Activated gamma-delta T cell treated with anti-CD3 and anti-CD28 coated beads, Interleukin-2, amount 50 U/mL, for 16 hours (primary cell): ENCODE measurements at regions not wholly inside any gene's neighbourhood (a gene's known extent, or its start where the extent isn't known, plus 50 kb on each side); places are given as distances from the start of the nearest gene placed in this dataset.
A peak's percentile ranks its signal among the peaks of the same experiment; 100 is the strongest.

Experiments used
- DNase-seq: peaks from one replicate; pipeline ENCODE4 v3.0.0-alpha.2; 2020; ENCODE audit warnings: low read depth

DNA sequence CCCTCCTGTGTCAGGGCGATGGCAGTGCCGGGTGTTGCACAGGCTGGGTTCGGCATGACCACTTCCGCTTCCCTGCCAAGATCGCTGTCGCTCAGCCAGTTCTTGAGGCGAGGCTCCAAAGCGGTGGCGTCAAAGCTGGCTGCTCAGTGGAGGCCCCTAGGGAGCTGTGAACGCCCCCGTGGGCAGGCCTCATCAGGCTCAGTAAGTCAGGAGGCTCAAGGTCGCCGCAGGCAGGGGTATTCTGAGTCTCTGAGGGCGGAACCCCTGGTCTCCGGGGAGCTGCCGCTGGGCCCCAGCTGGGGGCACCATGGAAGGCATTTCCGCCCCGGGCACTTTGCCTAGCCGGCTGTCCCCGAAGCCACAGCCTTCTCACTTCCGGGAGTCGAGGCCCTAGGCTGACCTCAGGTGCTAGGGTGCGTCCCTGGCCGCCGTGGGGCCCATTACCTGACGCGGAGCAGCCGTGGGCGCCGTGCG, 210.4 kb downstream of the SOCS6 start:
- DNase-seq = no peak

DNA sequence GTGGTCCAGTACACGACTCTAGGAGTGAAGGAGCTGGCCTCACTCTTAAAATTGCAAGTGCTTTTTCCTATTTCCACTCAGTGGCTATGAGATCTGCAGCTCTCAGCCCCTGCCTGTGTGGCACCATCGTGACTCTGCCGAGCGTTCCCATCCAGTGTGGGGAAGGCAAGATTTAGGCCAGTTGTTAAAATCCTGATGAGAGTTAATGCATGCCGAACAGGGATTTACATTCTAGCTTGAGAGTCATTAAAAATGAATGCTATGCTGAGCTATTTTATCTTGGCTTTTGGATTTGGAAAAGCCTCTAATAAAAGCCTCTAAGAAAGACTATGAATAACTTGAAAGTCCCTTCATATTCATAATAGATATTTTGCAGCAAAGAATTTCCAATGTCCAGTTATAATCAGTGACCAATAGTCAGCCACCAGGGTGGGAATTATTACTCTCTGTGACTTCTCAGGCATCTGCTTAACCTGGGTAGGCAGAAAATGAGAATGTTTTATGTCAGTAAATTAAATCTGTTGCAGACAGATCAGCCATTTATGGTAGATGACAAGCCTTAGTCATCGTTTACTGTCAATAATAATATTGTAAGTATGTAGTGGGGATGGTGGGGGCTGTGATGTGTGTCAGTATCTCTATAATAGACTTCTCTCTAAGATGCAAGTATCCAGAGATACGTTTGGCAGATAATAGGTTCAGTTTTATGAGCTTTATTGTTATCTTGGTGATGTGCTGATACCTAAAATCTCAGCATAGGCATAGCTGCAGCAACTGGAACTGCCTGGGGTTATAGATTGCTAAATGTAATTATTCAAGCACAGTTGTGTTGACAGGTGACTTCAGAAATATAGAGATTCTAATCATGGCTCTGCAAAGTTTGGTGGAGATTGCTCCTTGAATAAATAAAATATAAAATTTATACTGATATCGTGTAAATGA, 207.8 kb downstream of the SOCS6 start:
- DNase-seq = no peak

DNA sequence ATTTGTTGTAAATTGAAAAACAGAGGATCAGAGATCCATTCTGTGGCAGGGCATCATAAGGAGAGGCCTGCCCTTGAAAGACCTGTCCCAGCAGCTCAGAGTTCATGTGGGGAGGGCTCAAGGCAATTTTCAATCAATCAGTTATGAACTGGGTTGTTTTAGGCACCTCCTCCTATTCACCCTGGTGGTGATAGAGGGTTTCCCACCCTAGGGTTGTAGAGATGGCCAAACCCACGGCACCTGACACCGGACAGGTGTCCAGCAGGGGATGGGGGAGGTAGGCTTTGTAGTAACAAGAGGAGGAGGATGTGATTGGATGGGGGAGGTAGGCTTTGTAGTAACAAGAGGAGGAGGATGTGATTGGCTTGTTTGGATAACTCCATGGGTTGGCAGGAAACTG, 205.7 kb downstream of the SOCS6 start:
- DNase-seq = no peak

DNA sequence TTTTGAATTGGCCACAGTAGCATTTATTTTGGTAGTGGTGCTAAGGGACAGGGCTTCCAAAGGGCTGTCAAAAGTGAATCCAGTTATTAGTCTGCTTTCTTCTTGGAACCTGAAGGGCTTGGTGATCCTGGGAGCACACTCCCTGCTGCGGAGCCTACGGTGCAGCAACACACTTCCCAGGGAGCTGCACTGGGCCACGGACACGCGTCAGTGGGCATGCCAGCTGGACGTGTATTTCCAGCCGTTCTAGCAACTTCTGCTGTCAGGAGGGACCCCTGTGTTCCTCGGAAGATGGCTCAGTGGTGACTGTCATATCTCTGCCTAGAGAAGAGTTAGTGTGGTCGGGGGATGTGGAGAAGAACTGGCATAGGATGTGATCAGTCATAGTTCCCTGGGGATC, 204.6 kb downstream of the SOCS6 start:
- no peak for DNase-seq

DNA sequence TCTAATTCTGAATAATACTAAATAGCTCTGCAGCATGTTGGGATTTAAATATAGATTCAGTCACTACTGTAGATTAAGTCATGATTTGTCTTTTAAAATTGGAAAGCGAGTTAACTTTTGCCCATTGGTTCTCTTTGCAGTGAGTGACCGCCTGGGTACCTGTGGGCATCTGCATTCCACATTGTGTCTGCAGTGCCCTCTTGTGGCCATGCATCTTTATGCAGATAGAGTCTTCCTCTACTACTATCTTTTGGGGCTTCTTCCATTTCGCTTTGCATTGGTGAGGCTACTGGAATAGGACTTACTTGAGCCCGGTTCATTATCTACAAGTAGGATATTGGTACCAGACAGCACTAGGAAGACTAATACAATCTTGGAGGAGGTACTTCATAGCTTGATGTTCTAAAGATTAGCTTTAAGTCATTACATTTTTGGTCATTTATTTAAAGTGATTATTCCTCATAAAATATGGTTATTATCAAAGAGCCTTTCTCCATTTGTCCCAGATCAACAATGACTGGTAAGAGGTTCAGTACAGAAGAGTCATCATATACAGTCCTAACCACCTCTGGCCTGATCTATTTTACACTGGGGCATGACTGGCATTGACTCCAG, 203.0 kb downstream of the SOCS6 start:
- DNase-seq = no peak

DNA sequence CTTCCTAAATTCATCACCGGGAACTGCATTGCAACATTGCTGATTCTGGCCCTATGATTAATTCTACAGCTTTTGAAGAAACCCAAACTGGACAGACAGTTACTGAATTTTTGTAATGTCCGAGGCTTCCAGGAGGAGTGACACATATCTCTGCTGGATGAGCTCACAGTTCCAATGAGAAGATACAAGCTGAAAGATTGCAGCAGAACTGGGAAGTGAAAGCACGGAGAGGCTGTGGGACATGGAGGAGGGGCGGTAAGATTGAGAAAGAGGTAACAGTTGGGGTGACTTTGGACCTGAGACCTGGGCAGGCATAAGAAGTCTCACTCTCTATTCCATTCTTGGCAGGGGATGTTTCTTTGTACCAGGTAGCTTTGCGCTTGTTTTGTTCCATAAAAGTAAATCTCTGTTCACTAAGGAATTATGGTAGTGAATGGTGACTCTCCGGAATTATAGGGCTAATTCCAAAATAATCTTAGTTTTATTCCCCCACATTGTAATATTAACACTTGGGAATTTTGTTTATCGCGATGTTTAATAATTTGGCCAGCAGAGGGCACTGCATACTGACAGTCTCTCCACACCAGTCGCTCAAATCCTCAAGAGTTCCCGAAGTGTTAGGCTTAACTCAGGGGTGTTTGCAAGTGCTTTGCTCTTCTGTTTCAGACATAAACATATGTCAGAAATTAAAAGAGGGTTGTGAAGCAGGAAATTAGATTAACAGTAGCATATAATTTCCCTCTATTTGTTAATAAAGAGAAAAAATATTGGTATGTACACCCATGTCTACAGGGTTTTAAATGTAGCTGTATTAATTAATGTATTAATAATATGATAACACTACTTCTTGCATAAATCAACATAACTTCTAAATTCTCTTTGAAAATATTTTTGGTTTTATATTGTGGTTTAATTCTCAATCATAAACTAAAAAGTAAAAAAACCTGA, 201.4 kb downstream of the SOCS6 start:
- DNase-seq = peak; percentile 3

DNA sequence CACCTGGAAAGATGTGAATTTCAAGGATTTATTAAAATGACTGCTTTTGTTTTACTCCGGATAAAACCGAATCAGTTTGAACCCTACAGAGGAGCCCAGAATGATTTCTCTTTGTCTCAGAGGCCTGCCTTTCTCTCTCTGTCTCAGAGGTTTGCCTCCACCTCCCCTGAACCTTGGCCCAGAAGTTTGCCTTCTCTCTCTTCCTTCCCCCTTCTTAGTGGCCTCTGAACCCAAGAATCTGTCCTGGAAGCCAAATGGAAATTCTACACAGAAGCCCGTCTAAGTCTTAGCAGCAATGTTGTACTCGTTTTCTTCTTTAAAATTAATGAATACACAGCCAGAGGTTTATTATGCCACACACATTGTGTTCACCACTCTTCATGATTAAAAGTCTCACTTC, 200.7 kb downstream of the SOCS6 start:
- DNase-seq = no peak

DNA sequence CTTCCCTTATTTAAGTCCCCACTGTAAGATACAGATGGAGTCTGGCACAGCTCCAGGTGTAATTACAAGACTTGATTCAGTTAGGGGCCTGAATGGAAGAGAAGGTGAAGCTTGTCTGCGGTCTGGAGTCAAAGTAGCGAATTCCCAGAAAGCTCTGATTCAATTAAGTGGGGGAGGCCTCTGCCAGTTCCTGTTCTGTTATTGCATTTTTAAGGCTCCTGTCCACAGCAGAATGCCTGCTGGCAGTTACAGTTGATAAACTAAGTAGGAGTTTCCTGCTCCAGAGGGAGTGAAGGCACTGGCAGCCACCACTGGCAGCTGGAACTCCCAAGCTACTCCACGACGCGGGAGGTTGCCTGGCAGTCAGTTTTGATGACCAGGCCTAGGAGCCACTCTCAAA, 181.1 kb downstream of the SOCS6 start:
- no peak for DNase-seq

DNA sequence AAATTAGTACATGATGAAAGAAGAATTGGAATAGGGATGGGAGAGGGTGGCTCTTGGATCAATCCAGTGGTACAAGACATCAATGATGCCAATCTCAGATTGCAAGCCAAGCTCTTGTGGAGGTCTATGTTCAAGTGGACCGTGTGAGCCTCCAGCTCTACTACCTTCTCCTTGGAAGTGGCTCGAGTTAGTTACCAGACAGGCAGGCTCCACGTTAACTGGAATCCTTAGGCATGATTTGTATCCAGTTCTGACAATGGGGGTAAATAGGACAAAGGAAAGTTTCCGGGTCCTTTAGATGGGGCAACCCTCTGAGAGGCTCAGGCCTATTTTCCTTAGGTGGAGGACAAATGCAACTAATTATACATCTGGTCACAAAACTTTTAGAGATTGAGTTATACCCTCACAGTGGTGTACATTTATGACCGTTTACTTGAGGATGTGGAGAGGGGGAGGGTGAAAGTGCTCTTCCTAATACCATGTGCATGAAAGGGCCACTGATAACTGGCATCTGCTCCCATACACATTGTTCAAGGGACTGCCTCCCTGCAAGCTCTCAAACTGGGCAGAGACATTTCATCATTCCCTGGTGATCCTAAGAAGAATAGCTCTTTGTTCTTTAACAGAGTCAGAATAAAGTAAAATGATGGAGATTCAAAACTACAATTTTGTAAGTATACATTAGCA, 180.2 kb downstream of the SOCS6 start:
- DNase-seq = no peak

DNA sequence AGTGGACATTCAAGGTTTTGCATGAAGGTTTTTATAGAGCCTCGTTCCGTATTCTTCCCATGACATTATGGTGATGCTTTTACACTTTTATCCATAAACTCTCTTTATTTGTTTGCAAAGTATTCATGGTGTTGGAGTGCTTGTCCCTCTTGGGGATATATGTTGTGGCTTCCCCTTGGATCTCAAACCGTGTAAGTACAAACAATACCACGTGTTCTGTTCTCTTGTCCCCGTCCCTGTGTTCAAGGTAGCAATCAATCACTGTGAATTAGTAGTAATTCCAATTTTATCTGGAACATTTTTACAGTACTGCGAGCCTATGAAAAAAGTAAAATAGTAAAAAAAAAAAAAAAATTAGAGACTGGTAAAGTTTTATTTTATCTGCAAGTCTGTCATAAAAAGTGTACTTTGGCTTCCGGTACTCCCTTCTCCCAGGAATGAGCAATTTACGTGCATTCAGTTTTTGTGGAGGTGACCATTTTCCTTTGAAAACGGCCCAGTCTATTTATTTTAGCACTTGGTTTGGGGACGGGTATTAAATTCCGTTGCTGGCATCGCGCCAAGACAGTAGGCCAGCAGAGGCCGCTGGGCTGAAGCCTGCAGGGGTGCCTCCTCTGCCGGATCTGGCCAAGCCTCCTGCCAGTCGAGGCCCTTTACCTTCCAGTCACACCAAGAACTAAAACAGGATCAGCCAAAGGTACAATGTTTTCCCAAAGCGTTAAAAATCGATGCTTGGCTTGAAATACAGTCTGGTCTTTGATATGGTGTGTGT, 175.7 kb downstream of the SOCS6 start:
- DNase-seq = no peak

DNA sequence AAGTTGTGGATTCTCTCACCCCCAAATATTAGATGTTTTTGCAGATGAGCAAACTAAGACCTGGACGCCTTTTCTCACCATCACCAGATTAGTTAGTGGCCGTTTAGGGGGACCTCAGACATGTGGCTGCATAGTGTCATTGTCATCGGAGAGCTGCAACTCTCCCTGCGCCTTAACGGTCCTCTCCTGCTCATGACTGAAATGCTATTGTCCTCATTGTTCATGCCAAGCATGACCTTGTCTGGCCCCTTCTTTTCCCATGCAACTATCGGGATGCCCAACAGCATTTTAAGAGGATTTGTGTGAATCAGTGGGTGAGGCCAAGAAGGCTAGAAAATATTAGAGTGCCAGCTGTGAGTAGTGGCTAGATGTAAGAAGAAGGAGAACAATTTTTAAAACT, 174.2 kb downstream of the SOCS6 start:
- DNase-seq = no peak

DNA sequence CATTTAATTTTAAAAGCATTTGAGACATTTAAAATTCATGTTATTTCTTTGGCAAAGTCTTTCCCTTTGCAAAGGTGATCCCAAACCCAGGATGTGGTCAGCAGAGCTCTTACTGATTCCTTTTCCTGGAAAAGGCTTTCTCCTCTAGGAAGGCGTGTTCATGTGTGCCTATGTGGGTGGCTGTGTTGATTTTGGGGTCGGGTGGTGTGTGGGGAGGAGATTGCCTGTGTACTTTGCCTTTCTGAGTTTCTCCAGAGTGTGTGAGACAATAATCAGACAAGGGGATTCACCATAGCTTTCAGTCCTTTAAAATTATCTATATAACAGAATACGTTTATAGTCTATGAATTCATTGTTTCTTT, 173.2 kb downstream of the SOCS6 start:
- DNase-seq = no peak

DNA sequence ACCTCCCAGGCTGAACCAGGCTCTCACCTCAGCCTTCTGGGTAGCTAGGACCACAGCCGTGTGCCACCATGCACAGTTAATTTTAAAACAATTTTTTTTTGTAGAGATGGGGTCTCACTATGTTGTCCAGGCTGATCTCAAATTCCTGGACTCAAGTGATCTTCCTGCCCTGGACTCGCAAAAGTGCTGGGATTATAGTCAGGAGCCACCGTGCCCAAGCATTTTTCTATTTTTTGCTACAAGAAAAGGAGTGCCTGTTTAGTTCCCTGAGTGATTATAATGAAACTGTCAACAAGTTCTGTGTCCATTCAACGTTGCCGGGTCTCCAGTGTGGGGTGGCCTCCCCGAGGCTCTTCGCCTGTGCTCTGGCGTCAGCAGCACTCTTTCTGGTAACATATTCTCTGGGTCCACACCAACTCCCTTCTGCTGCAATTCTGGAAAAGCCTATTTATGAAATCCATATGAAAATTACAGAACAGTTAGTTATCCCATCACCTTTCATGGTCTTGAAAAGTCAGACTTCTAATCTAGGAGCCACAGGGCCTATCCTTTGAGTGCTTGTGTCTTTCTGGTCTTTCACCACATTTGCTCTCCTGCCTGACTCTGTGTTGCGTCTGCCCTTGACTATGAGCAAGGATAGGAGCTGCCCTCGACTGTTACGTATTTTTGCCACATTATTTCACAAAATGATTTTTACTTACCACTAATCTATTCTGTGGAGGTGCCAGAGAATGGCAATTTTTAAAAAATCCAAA, 172.7 kb downstream of the SOCS6 start:
- no peak for DNase-seq

DNA sequence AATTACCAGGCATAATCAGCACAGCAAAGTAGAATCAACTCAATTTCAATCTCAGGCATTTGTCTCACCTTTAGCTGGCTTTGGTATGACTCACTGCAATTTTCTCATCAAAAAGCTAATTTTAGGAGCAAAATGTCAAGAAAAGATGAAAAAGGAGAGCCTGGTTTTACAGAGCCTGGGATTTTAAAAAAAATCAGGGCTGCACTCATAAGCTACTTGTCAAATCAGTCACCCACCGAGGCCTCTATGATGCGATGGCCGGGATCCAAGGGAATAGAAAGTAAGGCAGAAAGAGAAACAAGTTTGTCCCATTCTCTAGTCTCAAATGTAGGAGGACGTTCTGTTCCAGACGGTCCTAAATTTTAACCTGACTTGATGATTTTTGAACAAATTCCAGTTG, 170.9 kb downstream of the SOCS6 start:
- DNase-seq = no peak

DNA sequence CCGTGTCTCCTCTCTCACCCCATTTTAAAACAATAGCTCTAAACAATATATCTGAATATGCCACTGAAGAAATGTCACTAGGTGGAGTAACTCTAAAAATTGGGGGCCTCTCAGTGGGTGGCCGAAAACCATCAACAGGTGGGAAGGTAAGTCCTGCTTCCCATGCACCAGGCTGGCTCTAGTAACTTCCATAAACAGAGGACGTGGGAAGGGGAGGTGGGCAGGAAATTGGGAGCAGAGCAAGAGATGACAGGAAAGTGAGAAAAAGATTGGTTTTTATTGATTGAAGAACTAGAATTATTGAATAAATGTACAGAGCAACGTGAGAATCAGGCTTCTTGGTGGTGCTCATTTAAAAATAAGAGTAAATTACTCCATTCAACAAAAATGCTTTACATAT, 170.4 kb downstream of the SOCS6 start:
- no peak for DNase-seq

DNA sequence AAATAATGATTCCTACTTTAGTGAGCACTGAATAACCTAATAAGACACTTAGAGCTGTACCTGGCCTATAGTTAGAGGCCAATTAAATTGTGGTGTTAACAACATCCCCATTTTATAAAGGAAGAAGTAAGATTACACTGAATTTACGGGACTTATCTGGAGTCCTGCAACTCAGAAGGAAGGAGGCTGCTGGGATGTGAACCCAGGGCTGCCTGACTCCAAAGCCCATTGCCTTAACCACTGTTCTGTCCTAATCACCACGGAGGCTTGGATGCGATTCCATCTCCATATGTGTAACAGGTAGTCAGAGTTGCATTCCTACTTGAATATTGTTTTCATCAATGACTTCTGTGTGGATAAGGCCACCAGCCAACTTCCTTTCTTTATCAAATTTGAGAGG, 168.9 kb downstream of the SOCS6 start:
- no peak for DNase-seq

DNA sequence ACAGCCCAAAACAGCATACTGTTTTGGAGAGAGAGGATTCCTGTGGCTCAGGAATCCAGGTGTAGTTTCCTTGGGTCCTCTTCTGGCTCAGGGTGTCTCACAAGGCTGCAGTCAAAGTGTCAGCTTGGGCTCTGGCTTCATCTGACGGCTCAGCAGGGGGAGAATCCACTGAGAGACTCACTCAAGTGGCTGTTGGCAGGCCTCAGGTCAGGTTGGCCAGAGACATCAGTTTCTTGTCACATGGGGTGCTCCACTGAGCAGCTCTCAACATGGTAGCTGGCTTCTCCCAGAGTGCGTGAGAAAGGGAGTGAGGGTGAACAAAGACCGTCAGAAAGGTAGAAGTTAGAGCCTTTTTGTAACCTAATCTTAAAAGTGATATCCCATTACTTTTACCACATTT, 168.4 kb downstream of the SOCS6 start:
- no peak for DNase-seq

DNA sequence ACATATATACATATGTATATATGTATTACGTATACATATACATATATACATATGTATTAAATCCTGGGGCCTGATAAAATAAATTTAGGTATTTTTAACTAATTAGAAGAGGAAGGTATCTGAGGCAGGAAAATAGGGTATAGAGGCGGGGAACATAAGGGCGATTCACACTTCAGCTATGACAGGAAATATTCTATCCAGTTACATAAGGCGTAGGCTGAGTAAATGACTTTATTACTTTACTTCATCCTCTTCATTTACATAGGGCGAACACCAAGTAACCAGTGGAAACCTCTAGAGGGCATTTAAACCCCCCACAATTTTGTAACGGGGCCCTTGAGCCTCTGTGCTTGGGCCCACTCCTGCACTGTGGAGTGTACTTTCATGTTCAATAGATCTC, 167.5 kb downstream of the SOCS6 start:
- DNase-seq = no peak

DNA sequence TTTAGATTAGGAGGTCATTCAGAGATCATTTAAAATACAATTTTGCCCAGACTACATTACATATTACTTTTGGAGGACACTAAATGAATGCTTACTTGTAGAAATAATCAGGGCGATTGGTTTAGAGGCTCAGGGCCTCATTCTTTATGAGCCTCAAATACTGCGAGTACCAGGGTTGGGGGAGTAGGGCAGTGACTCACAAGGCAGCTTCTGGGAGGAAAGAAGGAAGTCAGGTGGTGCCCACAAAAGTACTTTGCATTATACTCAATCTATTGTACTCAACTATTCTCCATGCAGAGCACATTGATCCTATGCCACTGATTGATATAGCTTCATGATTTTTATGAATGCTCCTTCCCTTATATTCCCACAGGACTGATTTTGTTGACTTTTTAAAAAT, 166.9 kb downstream of the SOCS6 start:
- DNase-seq = no peak

DNA sequence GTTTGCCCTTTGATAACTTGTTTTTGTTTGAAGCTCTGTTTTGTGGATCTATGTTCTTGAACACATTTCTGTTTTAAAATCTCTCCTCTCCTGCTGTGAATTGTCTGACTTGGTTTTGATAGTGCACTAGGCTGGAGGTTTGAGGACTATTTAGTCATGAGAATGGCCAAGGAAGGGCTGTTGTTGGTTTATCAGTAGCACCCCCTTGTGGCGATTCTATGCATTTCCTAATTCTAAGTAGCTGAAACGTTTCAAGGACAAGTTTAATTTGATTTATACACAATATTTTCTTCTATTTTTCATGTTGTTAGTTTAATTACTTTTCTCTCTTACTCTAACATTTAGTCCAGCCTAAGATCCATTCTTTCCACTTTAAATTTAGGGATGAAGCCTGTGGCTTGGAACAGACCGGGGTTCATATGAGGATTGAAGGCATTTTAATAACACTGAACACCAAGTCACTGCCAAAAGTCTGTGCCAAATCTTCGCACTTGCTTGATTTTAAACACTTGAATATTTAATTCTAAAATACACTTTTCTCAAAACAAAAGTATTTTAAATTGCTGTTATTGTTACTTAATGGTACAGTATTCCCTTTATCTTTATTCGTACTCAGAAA, 166.0 kb downstream of the SOCS6 start:
- DNase-seq = no peak
